ENCODE measurements at regions not wholly inside any gene's neighbourhood (a gene's known extent, or its start where the extent isn't known, plus 50 kb on each side); places are given as distances from the start of the nearest gene placed in this dataset.
A peak's percentile ranks its signal among the peaks of the same experiment; 100 is the strongest.
"Not testable (repeated sequence)": the region's sequence is repeated elsewhere in the genome, so short reads cannot be mapped to it uniquely, and the experiment has no call there.

GRCh38 chr7:74008-74540 lies 118.3 kb upstream of the FAM20C start:
- H3K9me3 ChIP-seq (ENCODE audit: insufficient read depth, low read length); DNase-seq (ENCODE audit: low read depth, low spot score); H3K9ac ChIP-seq (ENCODE audit: insufficient read length, low read depth); H3K4me3 ChIP-seq (ENCODE audit: insufficient read length, low read depth); H3K27me3 ChIP-seq (ENCODE audit: insufficient read depth, insufficient read length); H3K4me1 ChIP-seq (ENCODE audit: insufficient read depth, insufficient read length); H3K36me3 ChIP-seq (ENCODE audit: insufficient read depth, insufficient read length, low read length): not testable (repeated sequence)

DNA sequence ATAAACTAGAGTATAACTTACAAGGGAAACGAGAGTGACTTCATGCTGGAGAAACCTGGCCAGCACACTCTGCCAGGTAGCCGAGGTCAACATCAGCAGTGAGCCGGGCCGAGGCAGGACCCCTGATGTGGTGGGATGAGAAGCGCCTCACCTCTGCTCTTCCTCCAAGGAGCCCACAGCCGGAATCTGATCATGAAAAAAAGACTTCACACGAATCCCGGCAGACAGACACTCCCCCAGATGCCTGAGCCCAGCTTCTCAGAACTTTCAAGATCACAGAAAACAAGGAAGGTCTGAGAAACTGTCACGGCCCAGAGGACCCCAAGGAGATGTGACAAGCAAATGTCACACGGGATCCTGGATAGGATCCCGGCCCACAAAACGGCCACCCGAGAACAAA lies 116.9 kb upstream of the FAM20C start:
- not testable (repeated sequence) for H3K27me3 ChIP-seq (ENCODE audit: insufficient read depth, insufficient read length); H3K9ac ChIP-seq (ENCODE audit: insufficient read length, low read depth); H3K4me3 ChIP-seq (ENCODE audit: insufficient read length, low read depth); H3K9me3 ChIP-seq (ENCODE audit: insufficient read depth, low read length); H3K4me1 ChIP-seq (ENCODE audit: insufficient read depth, insufficient read length); H3K36me3 ChIP-seq (ENCODE audit: insufficient read depth, insufficient read length, low read length); DNase-seq (ENCODE audit: low read depth, low spot score)

GRCh38 chr7:76202-76601 lies 116.2 kb upstream of the FAM20C start:
- H3K4me1 ChIP-seq (ENCODE audit: insufficient read depth, insufficient read length); H3K9me3 ChIP-seq (ENCODE audit: insufficient read depth, low read length); H3K9ac ChIP-seq (ENCODE audit: insufficient read length, low read depth); H3K36me3 ChIP-seq (ENCODE audit: insufficient read depth, insufficient read length, low read length); DNase-seq (ENCODE audit: low read depth, low spot score); H3K4me3 ChIP-seq (ENCODE audit: insufficient read length, low read depth); H3K27me3 ChIP-seq (ENCODE audit: insufficient read depth, insufficient read length): not testable (repeated sequence)

DNA sequence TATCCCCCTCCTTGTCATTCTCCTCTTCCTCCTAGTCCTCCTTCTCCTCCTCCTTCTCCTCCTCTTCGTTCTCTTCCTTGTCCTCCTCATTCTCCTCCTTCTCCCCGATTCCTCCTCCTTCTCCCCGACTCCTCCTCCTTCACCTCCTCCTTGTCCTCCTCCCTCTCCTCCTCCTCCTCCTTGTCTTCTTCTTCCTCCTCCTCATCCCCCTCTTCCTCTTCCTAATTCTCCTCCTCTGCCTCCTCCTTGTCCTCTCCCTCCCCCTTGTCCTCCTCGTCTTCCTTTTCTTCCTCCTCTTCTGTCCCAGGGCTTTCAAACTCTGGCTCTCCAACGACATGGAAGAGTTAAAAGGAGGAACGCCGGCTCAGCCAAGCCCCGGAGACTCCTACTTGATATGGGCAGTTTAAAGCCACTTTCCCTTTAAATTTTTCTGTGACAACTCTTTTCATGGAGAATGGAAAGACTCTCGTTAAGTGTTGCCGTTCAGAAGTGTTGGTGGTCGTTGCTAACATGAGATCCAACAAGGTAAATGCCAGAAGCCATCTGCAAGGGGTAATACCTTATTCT lies 115.5 kb upstream of the FAM20C start:
- not testable (repeated sequence) for H3K4me1 ChIP-seq (ENCODE audit: insufficient read depth, insufficient read length); H3K4me3 ChIP-seq (ENCODE audit: insufficient read length, low read depth); H3K9me3 ChIP-seq (ENCODE audit: insufficient read depth, low read length); H3K9ac ChIP-seq (ENCODE audit: insufficient read length, low read depth); H3K27me3 ChIP-seq (ENCODE audit: insufficient read depth, insufficient read length); DNase-seq (ENCODE audit: low read depth, low spot score); H3K36me3 ChIP-seq (ENCODE audit: insufficient read depth, insufficient read length, low read length)

DNA sequence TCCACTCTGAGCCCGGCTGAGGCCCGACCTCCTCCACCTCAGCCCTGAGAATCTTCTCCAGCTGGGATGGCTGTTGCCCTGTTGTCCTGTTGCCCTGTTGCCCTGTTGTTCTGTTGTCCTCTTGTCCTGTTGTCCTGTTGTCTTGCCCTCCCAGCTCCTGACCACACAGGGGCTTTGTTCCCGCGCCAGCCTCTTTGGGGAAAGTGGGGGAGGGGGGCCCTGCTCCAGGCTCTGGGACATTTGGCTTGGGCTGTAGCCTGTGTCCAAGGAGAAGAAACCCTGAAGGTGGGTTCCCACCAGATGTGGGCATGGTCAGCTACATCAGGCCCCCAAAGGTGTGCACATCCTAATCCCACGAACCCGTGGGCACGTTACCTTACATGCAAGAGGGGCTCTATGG lies 113.5 kb upstream of the FAM20C start:
- H3K4me3 ChIP-seq (ENCODE audit: insufficient read length, low read depth); H3K9me3 ChIP-seq (ENCODE audit: insufficient read depth, low read length); DNase-seq (ENCODE audit: low read depth, low spot score); H3K4me1 ChIP-seq (ENCODE audit: insufficient read depth, insufficient read length); H3K9ac ChIP-seq (ENCODE audit: insufficient read length, low read depth); H3K36me3 ChIP-seq (ENCODE audit: insufficient read depth, insufficient read length, low read length); H3K27me3 ChIP-seq (ENCODE audit: insufficient read depth, insufficient read length): not testable (repeated sequence)

- H3K27me3 ChIP-seq (ENCODE audit: insufficient read depth, insufficient read length); H3K4me1 ChIP-seq (ENCODE audit: insufficient read depth, insufficient read length); H3K36me3 ChIP-seq (ENCODE audit: insufficient read depth, insufficient read length, low read length); H3K9ac ChIP-seq (ENCODE audit: insufficient read length, low read depth); H3K9me3 ChIP-seq (ENCODE audit: insufficient read depth, low read length); H3K4me3 ChIP-seq (ENCODE audit: insufficient read length, low read depth); DNase-seq (ENCODE audit: low read depth, low spot score): not testable (repeated sequence)
Observed at GRCh38 chr7:79400-80055, 112.8 kb upstream of the FAM20C start.

- no peaks in the 10 kb centered on the region for H3K27me3 ChIP-seq (ENCODE audit: insufficient read depth, insufficient read length)
- TF ChIP-seq YY1 (IDR thresholded peaks at IDR 0.05; ENCODE audit: insufficient read depth, insufficient read length) (no peak), ZNF274 (IDR thresholded peaks at IDR 0.05; ENCODE audit: low read depth, low read length) (no peak), SUZ12 (IDR thresholded peaks at IDR 0.05; ENCODE audit: extremely low read depth, insufficient read depth, insufficient read length) (no peak)
- no peaks in the 10 kb centered on the region for H3K9me3 ChIP-seq (ENCODE audit: insufficient read depth, low read length)
- no peak for DNase-seq (ENCODE audit: low read depth, low spot score)
- peak overlapping the region; percentile 9 for H3K9ac ChIP-seq (ENCODE audit: insufficient read length, low read depth)
- H3K4me3 ChIP-seq (ENCODE audit: insufficient read length, low read depth): no peak overlapping the region
- H3K4me1 ChIP-seq (ENCODE audit: insufficient read depth, insufficient read length): peaks cover 9% of the 10 kb centered on the region
- H3K36me3 ChIP-seq (ENCODE audit: insufficient read depth, insufficient read length, low read length): no peaks in the 10 kb centered on the region
Observed at GRCh38 chr7:80259-81067, 111.9 kb upstream of the FAM20C start.
